ENCODE measurements at regions not wholly inside any gene's neighbourhood (a gene's known extent, or its start where the extent isn't known, plus 50 kb on each side); places are given as distances from the start of the nearest gene placed in this dataset.
A peak's percentile ranks its signal among the peaks of the same experiment; 100 is the strongest.

DNA sequence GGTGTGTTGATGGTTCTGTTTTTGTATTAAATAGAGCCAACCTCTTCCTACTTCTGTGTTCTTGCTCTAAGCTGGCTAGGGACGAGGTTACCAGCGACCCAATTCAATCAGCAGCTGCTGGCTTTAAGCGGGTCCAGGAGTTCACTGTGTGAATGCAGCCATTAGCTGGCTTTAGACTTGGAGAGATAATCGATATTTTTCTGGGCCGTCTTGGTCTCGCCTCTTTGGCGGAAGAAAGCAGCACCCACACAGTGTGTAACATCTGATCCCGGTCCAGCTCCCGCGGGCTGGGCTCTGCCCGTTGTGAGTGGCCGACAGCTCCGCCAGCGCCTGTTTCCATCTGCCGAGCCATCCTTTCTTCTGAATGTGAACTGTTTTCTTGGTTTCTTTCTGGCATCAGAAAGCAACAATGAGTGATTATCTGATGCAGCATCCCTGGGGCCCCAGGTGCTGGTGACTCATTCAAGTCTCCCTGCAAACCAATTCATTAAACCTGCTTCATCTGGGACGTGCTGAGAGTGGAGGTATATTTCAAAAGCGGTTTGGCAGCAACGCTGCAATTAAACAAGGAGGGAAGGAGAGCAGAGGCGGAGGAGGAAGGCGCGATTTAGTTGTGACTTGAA is 90.8 kb upstream of the IRX4 start:
- DNase-seq (ENCODE audit: low spot score): no peak
- no peak for TF ChIP-seq CTCF (IDR thresholded peaks at IDR 0.05; ENCODE audit: extremely low read depth, insufficient read depth, missing control alignments)
- in situ Hi-C loops (cut with MboI; ENCODE audit: low pct_unique_long_range_greater_than_20kb, low sequenced_read_pairs, unreplicated experiment): no loop called here

- DNase-seq (ENCODE audit: low spot score): no peak
These were observed 89.2 kb upstream of the IRX4 start for GRCh38 chr5:1971944-1972343.

GRCh38 chr5:1967736-1968135 is 85.0 kb upstream of the IRX4 start:
- no peak for TF ChIP-seq CTCF (IDR thresholded peaks at IDR 0.05; ENCODE audit: extremely low read depth, insufficient read depth, missing control alignments)
- DNase-seq (ENCODE audit: low spot score): no peak
- in situ Hi-C loops (cut with MboI; ENCODE audit: low pct_unique_long_range_greater_than_20kb, low sequenced_read_pairs, unreplicated experiment): no loop called here

More at GRCh38 chr5:1971944-1972343, 89.2 kb upstream of the IRX4 start:
- in situ Hi-C loops (cut with MboI; ENCODE audit: low pct_unique_long_range_greater_than_20kb, low sequenced_read_pairs, unreplicated experiment): no loop called here
- no peak for TF ChIP-seq CTCF (IDR thresholded peaks at IDR 0.05; ENCODE audit: extremely low read depth, insufficient read depth, missing control alignments)

- in situ Hi-C loops (cut with MboI; ENCODE audit: low pct_unique_long_range_greater_than_20kb, low sequenced_read_pairs, unreplicated experiment): no loop called here
- DNase-seq (ENCODE audit: low spot score): peak; percentile 4
- TF ChIP-seq CTCF (IDR thresholded peaks at IDR 0.05; ENCODE audit: extremely low read depth, insufficient read depth, missing control alignments): no peak
These were observed 83.7 kb upstream of the IRX4 start for GRCh38 chr5:1966461-1966860.

DNA sequence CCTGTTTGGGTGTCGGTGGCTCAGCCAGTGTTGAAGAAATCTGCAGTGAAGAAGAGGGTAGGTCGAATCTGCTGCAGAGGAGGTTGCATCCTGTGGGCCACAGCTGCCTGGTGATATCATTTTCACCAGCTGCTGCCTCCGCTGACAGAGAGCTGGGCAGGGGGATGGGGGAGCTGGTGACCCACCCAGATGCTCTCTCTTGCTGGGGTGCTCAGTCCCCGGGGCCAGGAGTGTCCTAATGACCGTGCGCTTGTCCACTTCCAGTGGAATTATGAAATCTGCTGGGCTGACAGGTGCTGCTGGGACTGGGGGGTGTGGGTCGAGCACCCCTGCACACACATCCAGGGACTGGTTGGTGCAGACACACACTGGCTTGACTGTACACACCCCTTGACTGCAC is 83.2 kb upstream of the IRX4 start:
- no peak for TF ChIP-seq CTCF (IDR thresholded peaks at IDR 0.05; ENCODE audit: extremely low read depth, insufficient read depth, missing control alignments)
- DNase-seq (ENCODE audit: low spot score): peak; percentile 6
- in situ Hi-C loops (cut with MboI; ENCODE audit: low pct_unique_long_range_greater_than_20kb, low sequenced_read_pairs, unreplicated experiment): no loop called here

DNA sequence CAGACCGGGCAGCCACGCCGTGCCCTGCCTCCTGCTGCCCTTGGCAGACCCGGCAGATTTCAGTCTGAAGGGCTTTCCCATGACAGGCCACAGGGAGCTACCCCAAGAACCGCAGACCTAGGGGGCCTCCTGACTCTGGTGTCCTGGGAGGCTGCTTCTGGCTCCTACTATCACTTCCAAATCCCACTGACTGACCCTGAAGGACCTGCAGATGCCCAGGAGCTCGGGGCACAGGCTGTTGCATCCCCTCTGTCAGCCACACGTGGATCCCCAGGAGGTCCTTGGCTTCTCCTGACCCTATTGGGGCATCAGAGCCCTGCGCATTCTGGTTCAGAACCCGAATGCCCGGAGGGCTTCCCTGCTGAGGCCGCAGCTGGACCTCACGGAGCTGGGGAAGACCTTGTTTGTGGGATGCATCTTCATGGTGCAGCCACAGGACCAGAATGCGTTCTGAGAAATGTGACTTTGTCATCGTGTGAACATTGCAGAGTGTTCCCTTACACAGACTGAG is 81.3 kb upstream of the IRX4 start:
- in situ Hi-C loops (cut with MboI; ENCODE audit: low pct_unique_long_range_greater_than_20kb, low sequenced_read_pairs, unreplicated experiment): no loop called here
- DNase-seq (ENCODE audit: low spot score): no peak
- no peak for TF ChIP-seq CTCF (IDR thresholded peaks at IDR 0.05; ENCODE audit: extremely low read depth, insufficient read depth, missing control alignments)

Measured in GM13977 (cell line).